WTC11 (cell line): ENCODE measurements at regions not wholly inside any gene's neighbourhood (a gene's known extent, or its start where the extent isn't known, plus 50 kb on each side); places are given as distances from the start of the nearest gene placed in this dataset.

Experiments
- ATAC-seq: fragments of 200-7000 bp; cut with Tn5 transposase; 2 replicates; pipeline ENCODE4 v1.10.0; 2021; ENCODE audit warnings: mild to moderate bottlenecking, moderate library complexity
- CTCF ChIA-PET: fragments of 300-600 bp; sonication (Branson Sonifier 250); formaldehyde crosslinking; loops from one replicate; lab custom pipeline; 2021; ENCODE audit warnings: antibody characterized with exemption; lab: Charles Lee
- POLR2A ChIA-PET: fragments of 350-600 bp; sonication (Branson Sonifier 250); formaldehyde crosslinking; loops from one replicate; lab custom pipeline; 2021; ENCODE audit warnings: antibody characterized with exemption; lab: Charles Lee
- DNase-seq: peaks from one replicate; pipeline ENCODE4 v3.0.0; 2021; ENCODE audit warnings: low spot score
- H3K27ac Mint-ChIP-seq: 2 replicates; pipeline ENCODE4 v1.8.0; 2021; ENCODE audit warnings: mixed read lengths
- H3K27me3 Mint-ChIP-seq: 2 replicates; pipeline ENCODE4 v1.8.0; 2021; ENCODE audit warnings: low read depth, mild to moderate bottlenecking, moderate library complexity, mixed read lengths
- H3K36me3 Mint-ChIP-seq: 2 replicates; pipeline ENCODE4 v1.8.0; 2021; ENCODE audit warnings: mixed read lengths
- H3K4me1 Mint-ChIP-seq: 2 replicates; pipeline ENCODE4 v1.8.0; 2022; ENCODE audit warnings: mixed read lengths
- H3K4me3 Mint-ChIP-seq: 2 replicates; pipeline ENCODE4 v1.8.0; 2021; ENCODE audit warnings: mild to moderate bottlenecking, moderate library complexity, mixed read lengths
- H3K9me3 Mint-ChIP-seq: 2 replicates; pipeline ENCODE4 v1.8.0; 2021; ENCODE audit warnings: mixed read lengths
- ATF2 ChIP-seq: sonication (generic); formaldehyde crosslinking; IDR thresholded peaks from 2 replicates; pipeline ENCODE4 v1.8.1; 2022; ENCODE audit warnings: low read depth, missing genetic modification reagents, borderline replicate concordance
- CBFB ChIP-seq: sonication (generic); formaldehyde crosslinking; IDR thresholded peaks from 2 replicates; pipeline ENCODE4 v1.8.1; 2022; ENCODE audit warnings: mild to moderate bottlenecking, low read depth, missing genetic modification reagents
- CREM ChIP-seq: sonication (generic); formaldehyde crosslinking; IDR thresholded peaks from 2 replicates; pipeline ENCODE4 v1.8.1; 2022; ENCODE audit warnings: mild to moderate bottlenecking, missing genetic modification reagents, moderate library complexity
- EMX1 ChIP-seq: fragments of 250-450 bp; sonication (Bioruptor Pico); IDR thresholded peaks from 2 replicates; pipeline ENCODE4 v1.8.0; 2021; ENCODE audit warnings: mild to moderate bottlenecking
- MXD4 ChIP-seq: fragments of 250-450 bp; sonication (Bioruptor Pico); IDR thresholded peaks from 2 replicates; pipeline ENCODE4 v1.8.0; 2021; ENCODE audit warnings: mild to moderate bottlenecking, moderate library complexity, borderline replicate concordance
- MYBL2 ChIP-seq: sonication (generic); formaldehyde crosslinking; IDR thresholded peaks from 2 replicates; pipeline ENCODE4 v1.8.1; 2023; ENCODE audit warnings: mild to moderate bottlenecking, moderate library complexity, missing genetic modification reagents
- NFE2L1 ChIP-seq: sonication (generic); formaldehyde crosslinking; IDR thresholded peaks from 2 replicates; pipeline ENCODE4 v1.8.1; 2023; ENCODE audit warnings: missing genetic modification reagents
- NFYB ChIP-seq: sonication (generic); formaldehyde crosslinking; conservative IDR thresholded peaks from 2 replicates; pipeline ENCODE4 v1.8.0; 2022; ENCODE audit warnings: low read depth, missing genetic modification reagents
- NR3C1 ChIP-seq: sonication (generic); formaldehyde crosslinking; conservative IDR thresholded peaks from 2 replicates; pipeline ENCODE4 v1.8.1; 2023; ENCODE audit warnings: low read depth, mild to moderate bottlenecking, missing genetic modification reagents
- OVOL2 ChIP-seq: fragments of 250-450 bp; sonication (Bioruptor Pico); IDR thresholded peaks from 2 replicates; pipeline ENCODE4 v1.9.0; 2021; ENCODE audit warnings: mild to moderate bottlenecking, borderline replicate concordance
- PRRX2 ChIP-seq: fragments of 250-450 bp; sonication (Bioruptor Pico); IDR thresholded peaks from 2 replicates; pipeline ENCODE4 v1.8.0; 2021; ENCODE audit warnings: mild to moderate bottlenecking
- SMAD4 ChIP-seq: sonication (generic); formaldehyde crosslinking; IDR thresholded peaks from 2 replicates; pipeline ENCODE4 v1.8.0; 2022; ENCODE audit warnings: mild to moderate bottlenecking, missing genetic modification reagents
- TEAD4 ChIP-seq: sonication (generic); formaldehyde crosslinking; IDR thresholded peaks from 2 replicates; pipeline ENCODE4 v1.8.0; 2022; ENCODE audit warnings: mild to moderate bottlenecking, missing genetic modification reagents
- ZBTB43 ChIP-seq: sonication (generic); formaldehyde crosslinking; IDR thresholded peaks from 2 replicates; pipeline ENCODE4 v1.8.1; 2023; ENCODE audit warnings: mild to moderate bottlenecking, missing genetic modification reagents
- ZNF121 ChIP-seq: sonication (generic); formaldehyde crosslinking; IDR thresholded peaks from 2 replicates; pipeline ENCODE4 v1.8.0; 2023; ENCODE audit warnings: missing genetic modification reagents
- ZNF232 ChIP-seq: sonication (generic); formaldehyde crosslinking; IDR thresholded peaks from 2 replicates; pipeline ENCODE4 v1.8.0; 2022; ENCODE audit warnings: mild to moderate bottlenecking, missing genetic modification reagents
- ZNF396 ChIP-seq: fragments of 250-450 bp; sonication (Bioruptor Pico); IDR thresholded peaks from 2 replicates; pipeline ENCODE4 v1.8.0; 2021; ENCODE audit warnings: mild to moderate bottlenecking, moderate library complexity, borderline replicate concordance
- ZNF671 ChIP-seq: fragments of 250-450 bp; sonication (Bioruptor Pico); IDR thresholded peaks from 2 replicates; pipeline ENCODE4 v1.8.0; 2021; ENCODE audit warnings: mild to moderate bottlenecking
- TF ChIP-seq, protein P1 (sequence below): fragments of 200-600 bp; IDR thresholded peaks from 2 replicates; pipeline ENCODE4 v1.8.0; 2022; ENCODE audit warnings: antibody characterized with exemption
- TF ChIP-seq, protein P2 (sequence below): fragments of 250-450 bp; sonication (Bioruptor Pico); IDR thresholded peaks from 2 replicates; pipeline ENCODE4 v1.8.0; 2021; ENCODE audit warnings: mild to moderate bottlenecking
- TF ChIP-seq, protein P3 (sequence below): sonication (generic); formaldehyde crosslinking; IDR thresholded peaks from 2 replicates; pipeline ENCODE4 v1.8.1; 2023; ENCODE audit warnings: mild to moderate bottlenecking, missing genetic modification reagents, borderline replicate concordance
- TF ChIP-seq, protein P4 (sequence below): sonication (generic); formaldehyde crosslinking; IDR thresholded peaks from 2 replicates; pipeline ENCODE4 v1.8.0; 2023; ENCODE audit warnings: missing genetic modification reagents

DNA sequence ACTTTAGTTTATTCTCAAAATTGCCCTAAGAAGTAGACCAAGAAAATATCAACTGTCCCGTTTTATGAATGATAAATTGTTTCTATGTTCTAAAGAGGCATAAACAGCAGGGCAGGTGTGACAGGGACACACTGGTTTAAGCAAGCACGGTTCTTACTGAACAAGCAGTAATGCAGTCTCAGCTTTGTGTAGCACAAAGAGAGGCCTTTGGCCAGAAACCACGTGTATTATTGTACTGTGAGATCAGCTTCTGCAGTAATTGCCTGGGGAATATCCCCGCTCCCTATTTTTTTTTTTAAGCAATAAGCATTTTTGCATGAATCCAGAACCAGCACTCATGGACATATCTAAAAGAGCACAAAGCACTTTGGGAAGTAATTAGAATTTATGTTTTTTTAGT, 255.4 kb downstream of the WDR11 start:
- no peak for ATAC-seq
- H3K27ac Mint-ChIP-seq: no peak overlapping the region
- H3K36me3 Mint-ChIP-seq: no peaks in the 10 kb centered on the region
- no peaks in the 10 kb centered on the region; the same call in 1 of the 2 replicates for H3K27me3 Mint-ChIP-seq
- DNase-seq: no peak
- peaks cover 6% of the 10 kb centered on the region for H3K9me3 Mint-ChIP-seq
- CTCF ChIA-PET: interaction anchor here (0.7 kb wide), 1 partner anchor 157 kb away, joined by 3 read pairs; no protein-coding TSS in a partner anchor
- TF ChIP-seq OVOL2 (CRISPR knock-in tag): no peak
- TF ChIP-seq ATF2 (CRISPR knock-in tag): no peak
- TF ChIP-seq, protein P1, sequence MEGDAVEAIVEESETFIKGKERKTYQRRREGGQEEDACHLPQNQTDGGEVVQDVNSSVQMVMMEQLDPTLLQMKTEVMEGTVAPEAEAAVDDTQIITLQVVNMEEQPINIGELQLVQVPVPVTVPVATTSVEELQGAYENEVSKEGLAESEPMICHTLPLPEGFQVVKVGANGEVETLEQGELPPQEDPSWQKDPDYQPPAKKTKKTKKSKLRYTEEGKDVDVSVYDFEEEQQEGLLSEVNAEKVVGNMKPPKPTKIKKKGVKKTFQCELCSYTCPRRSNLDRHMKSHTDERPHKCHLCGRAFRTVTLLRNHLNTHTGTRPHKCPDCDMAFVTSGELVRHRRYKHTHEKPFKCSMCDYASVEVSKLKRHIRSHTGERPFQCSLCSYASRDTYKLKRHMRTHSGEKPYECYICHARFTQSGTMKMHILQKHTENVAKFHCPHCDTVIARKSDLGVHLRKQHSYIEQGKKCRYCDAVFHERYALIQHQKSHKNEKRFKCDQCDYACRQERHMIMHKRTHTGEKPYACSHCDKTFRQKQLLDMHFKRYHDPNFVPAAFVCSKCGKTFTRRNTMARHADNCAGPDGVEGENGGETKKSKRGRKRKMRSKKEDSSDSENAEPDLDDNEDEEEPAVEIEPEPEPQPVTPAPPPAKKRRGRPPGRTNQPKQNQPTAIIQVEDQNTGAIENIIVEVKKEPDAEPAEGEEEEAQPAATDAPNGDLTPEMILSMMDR: no peak
- TF ChIP-seq, all 79 proteins: peak for 0
- no peak overlapping the region for H3K4me3 Mint-ChIP-seq
- POLR2A ChIA-PET: interaction anchor here (0.6 kb wide), 1 partner anchor 698 kb away, joined by 3 read pairs; no protein-coding TSS in a partner anchor
- H3K4me1 Mint-ChIP-seq: peaks cover 8% of the 10 kb centered on the region

DNA sequence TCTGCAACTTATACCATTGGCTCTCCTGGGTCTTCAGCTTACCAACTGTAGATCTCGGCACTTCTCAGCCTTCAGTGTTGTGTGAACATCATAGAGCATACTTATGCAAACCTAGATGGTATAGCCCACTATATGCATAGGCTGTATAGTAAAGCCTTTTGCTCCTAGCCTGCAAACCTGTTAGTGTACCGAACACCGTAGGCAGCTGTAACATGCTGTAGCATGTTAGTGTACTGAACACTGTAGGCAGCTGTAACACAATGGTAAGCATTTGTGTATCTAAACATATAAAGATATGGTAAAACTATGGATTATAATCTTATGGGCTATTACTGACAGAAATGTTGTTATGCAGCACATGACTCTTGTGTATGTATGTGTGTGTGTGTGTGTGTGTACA, 256.9 kb downstream of the WDR11 start:
- no peak for ATAC-seq
- Mint-ChIP-seq H3K27me3 (peaks cover 2% of the 10 kb centered on the region; the same call in 1 of the 2 replicates), H3K36me3 (no peaks in the 10 kb centered on the region), H3K27ac (no peak overlapping the region), H3K9me3 (peaks cover 5% of the 10 kb centered on the region), H3K4me3 (no peak overlapping the region), H3K4me1 (peaks cover 17% of the 10 kb centered on the region)
- no peak for DNase-seq
- TF ChIP-seq ZBTB43 (CRISPR knock-in tag) (no peak), MYBL2 (no peak), SMAD4 (CRISPR knock-in tag) (no peak), ZNF232 (CRISPR knock-in tag) (no peak), ZNF396 (CRISPR knock-in tag) (no peak), PRRX2 (no peak)
- TF ChIP-seq, protein P2, sequence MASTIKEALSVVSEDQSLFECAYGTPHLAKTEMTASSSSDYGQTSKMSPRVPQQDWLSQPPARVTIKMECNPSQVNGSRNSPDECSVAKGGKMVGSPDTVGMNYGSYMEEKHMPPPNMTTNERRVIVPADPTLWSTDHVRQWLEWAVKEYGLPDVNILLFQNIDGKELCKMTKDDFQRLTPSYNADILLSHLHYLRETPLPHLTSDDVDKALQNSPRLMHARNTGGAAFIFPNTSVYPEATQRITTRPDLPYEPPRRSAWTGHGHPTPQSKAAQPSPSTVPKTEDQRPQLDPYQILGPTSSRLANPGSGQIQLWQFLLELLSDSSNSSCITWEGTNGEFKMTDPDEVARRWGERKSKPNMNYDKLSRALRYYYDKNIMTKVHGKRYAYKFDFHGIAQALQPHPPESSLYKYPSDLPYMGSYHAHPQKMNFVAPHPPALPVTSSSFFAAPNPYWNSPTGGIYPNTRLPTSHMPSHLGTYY (CRISPR knock-in tag): no peak
- ChIA-PET POLR2A (no interaction called here), CTCF (no interaction called here)

GRCh38 chr10:121110369-121110768, 259.2 kb downstream of the WDR11 start:
- H3K27me3 Mint-ChIP-seq: peaks cover 2% of the 10 kb centered on the region; the same call in 1 of the 2 replicates
- ATAC-seq: no peak
- no peak overlapping the region for H3K4me3 Mint-ChIP-seq
- H3K9me3 Mint-ChIP-seq: peaks cover 11% of the 10 kb centered on the region
- no peaks in the 10 kb centered on the region for H3K36me3 Mint-ChIP-seq
- DNase-seq: no peak
- POLR2A ChIA-PET: no interaction called here
- CTCF ChIA-PET: no interaction called here
- H3K27ac Mint-ChIP-seq: no peak overlapping the region
- H3K4me1 Mint-ChIP-seq: peaks cover 11% of the 10 kb centered on the region
- TF ChIP-seq, protein P3, sequence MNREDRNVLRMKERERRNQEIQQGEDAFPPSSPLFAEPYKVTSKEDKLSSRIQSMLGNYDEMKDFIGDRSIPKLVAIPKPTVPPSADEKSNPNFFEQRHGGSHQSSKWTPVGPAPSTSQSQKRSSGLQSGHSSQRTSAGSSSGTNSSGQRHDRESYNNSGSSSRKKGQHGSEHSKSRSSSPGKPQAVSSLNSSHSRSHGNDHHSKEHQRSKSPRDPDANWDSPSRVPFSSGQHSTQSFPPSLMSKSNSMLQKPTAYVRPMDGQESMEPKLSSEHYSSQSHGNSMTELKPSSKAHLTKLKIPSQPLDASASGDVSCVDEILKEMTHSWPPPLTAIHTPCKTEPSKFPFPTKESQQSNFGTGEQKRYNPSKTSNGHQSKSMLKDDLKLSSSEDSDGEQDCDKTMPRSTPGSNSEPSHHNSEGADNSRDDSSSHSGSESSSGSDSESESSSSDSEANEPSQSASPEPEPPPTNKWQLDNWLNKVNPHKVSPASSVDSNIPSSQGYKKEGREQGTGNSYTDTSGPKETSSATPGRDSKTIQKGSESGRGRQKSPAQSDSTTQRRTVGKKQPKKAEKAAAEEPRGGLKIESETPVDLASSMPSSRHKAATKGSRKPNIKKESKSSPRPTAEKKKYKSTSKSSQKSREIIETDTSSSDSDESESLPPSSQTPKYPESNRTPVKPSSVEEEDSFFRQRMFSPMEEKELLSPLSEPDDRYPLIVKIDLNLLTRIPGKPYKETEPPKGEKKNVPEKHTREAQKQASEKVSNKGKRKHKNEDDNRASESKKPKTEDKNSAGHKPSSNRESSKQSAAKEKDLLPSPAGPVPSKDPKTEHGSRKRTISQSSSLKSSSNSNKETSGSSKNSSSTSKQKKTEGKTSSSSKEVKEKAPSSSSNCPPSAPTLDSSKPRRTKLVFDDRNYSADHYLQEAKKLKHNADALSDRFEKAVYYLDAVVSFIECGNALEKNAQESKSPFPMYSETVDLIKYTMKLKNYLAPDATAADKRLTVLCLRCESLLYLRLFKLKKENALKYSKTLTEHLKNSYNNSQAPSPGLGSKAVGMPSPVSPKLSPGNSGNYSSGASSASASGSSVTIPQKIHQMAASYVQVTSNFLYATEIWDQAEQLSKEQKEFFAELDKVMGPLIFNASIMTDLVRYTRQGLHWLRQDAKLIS (CRISPR knock-in tag): no peak
- TF ChIP-seq NR3C1 (CRISPR knock-in tag) (no peak), NFYB (no peak), ZNF671 (no peak), CBFB (CRISPR knock-in tag) (no peak), ZNF121 (CRISPR knock-in tag) (no peak), ZBTB43 (CRISPR knock-in tag) (no peak), TEAD4 (no peak), MYBL2 (no peak), CREM (CRISPR knock-in tag) (no peak), NFE2L1 (CRISPR knock-in tag) (no peak), MXD4 (CRISPR knock-in tag) (no peak), EMX1 (CRISPR knock-in tag) (no peak)
- TF ChIP-seq, protein P4, sequence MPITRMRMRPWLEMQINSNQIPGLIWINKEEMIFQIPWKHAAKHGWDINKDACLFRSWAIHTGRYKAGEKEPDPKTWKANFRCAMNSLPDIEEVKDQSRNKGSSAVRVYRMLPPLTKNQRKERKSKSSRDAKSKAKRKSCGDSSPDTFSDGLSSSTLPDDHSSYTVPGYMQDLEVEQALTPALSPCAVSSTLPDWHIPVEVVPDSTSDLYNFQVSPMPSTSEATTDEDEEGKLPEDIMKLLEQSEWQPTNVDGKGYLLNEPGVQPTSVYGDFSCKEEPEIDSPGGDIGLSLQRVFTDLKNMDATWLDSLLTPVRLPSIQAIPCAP (CRISPR knock-in tag): no peak
